Stimulated activated CD4-positive, alpha-beta T cell treated with anti-CD3 and anti-CD28 coated beads, Interleukin-4, amount 100 ng/mL, for 1 hour (primary cell): ENCODE measurements at regions not wholly inside any gene's neighbourhood (a gene's known extent, or its start where the extent isn't known, plus 50 kb on each side); places are given as distances from the start of the nearest gene placed in this dataset.

ENCODE experiments used
- DNase-seq: peaks from one replicate; pipeline ENCODE4 v3.0.0-alpha.2; 2020

GRCh38 chr20:19958928-19959327 lies 58.2 kb upstream of the NAA20 start:
- DNase-seq = no peak

GRCh38 chr20:19960745-19961144 lies 56.4 kb upstream of the NAA20 start:
- no peak for DNase-seq

DNA sequence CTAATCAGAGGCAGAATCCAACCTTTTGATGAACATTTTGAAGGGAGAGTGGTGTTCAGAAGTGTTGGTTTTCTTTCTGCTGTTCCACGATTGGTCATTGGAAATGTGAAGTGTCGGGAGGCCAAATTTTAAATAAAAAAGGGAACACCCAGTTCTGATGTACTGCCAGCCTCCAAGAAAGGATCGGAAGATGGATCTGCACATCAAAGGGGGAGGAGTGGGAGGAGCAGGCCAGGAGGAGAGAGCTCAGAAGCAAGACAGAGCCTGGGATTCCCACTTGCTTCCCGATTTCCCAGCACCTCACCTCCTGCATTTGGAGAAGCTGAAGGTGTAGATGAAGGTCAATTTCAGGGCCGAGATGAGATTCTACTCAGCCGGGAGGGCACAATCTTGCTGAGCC lies 55.9 kb upstream of the NAA20 start:
- DNase-seq = no peak

DNA sequence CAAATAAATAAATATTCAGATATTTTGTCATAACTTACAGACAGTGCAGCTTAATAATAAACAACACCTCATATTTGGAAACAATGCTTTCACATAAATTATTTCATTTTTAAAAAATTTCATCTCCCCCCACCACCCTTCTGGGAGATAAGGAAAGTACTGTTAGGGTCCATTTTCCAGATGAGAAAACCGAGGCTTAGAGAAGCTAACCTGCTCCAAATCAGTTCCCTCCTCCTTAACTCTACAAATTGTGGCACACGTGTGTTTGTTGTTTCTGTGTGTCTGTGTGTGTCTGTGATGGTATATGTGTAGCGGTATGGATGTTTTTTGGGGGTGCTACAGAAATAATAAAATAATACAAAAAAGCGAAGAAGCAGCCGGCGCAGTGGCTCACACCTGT lies 54.2 kb upstream of the NAA20 start:
- no peak for DNase-seq

GRCh38 chr20:19964289-19965265 lies 52.6 kb upstream of the NAA20 start:
- no peak for DNase-seq

DNA sequence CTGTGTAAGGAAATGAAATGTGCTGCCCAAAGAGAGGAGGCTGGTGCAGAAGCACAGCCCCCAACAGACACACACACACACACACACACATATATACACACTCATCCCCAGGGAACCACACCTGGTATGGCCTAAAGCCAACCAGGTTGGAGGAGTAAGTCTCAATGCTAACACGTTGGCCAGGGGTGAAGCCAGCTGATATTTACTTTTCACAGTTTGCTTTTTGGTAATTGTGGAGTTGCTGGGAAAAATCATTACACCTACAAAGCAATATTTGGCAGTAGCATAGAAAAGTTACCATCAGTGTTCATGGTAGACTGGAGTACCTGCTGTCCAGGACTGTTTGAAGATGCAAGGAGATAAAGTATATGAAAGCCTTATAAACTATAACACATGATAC lies 50.3 kb upstream of the NAA20 start:
- DNase-seq = no peak
